SU-DHL-6 (cell line): ENCODE measurements at regions not wholly inside any gene's neighbourhood (a gene's known extent, or its start where the extent isn't known, plus 50 kb on each side); places are given as distances from the start of the nearest gene placed in this dataset.

Source experiments
- EZH2phosphoT487 ChIP-seq: fragments of 200-600 bp; sonication (generic), shearing (Covaris generic); conservative IDR thresholded peaks from 2 replicates; pipeline ENCODE4 v1.6.1; 2018; ENCODE audit warnings: mild to moderate bottlenecking, antibody characterized with exemption, low read length, moderate library complexity, mixed read lengths
- TF ChIP-seq, protein P1 (sequence below): fragments of 200-600 bp; sonication (generic); IDR thresholded peaks from one replicate; pipeline ENCODE4 v1.5.1; 2017; ENCODE audit warnings: antibody characterized with exemption, mild to moderate bottlenecking, low read length, moderate library complexity; ENCODE audit not compliant: insufficient read depth, poor library complexity, severe bottlenecking

DNA sequence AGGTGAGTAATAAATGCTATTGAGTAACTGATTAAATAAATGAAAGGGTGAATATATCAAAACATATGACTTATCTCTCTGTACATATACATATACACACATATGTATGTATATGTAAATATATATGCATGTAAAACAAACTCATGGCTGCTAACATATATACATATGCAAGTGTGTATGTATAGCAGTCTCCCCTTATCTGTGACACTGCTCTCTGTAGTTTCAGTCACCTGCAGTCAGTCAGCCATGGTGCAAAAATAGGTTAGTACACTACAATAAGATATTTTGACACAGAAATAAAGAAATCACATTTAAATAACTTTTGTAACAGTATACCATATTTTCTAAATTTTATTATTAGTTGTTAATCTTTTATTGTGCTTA, 467.4 kb downstream of the EPHA5 start:
- TF ChIP-seq, protein P1, sequence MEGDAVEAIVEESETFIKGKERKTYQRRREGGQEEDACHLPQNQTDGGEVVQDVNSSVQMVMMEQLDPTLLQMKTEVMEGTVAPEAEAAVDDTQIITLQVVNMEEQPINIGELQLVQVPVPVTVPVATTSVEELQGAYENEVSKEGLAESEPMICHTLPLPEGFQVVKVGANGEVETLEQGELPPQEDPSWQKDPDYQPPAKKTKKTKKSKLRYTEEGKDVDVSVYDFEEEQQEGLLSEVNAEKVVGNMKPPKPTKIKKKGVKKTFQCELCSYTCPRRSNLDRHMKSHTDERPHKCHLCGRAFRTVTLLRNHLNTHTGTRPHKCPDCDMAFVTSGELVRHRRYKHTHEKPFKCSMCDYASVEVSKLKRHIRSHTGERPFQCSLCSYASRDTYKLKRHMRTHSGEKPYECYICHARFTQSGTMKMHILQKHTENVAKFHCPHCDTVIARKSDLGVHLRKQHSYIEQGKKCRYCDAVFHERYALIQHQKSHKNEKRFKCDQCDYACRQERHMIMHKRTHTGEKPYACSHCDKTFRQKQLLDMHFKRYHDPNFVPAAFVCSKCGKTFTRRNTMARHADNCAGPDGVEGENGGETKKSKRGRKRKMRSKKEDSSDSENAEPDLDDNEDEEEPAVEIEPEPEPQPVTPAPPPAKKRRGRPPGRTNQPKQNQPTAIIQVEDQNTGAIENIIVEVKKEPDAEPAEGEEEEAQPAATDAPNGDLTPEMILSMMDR, result no peak
- no peak for TF ChIP-seq EZH2phosphoT487
